GM23248 (cell line): ENCODE measurements at regions not wholly inside any gene's neighbourhood (a gene's known extent, or its start where the extent isn't known, plus 50 kb on each side); places are given as distances from the start of the nearest gene placed in this dataset.

ENCODE experiments used
- EZH2 ChIP-seq: fragments of 200-600 bp; sonication (generic); IDR thresholded peaks from 2 replicates; pipeline ENCODE4 v1.6.1; 2018; ENCODE audit warnings: antibody characterized with exemption, mild to moderate bottlenecking; ENCODE audit not compliant: insufficient read depth, poor library complexity, severe bottlenecking
- EZH2phosphoT487 ChIP-seq: fragments of 200-600 bp; sonication (generic); IDR thresholded peaks from 2 replicates; pipeline ENCODE4 v1.6.1; 2018; ENCODE audit warnings: antibody characterized with exemption, moderate library complexity, mild to moderate bottlenecking, low read depth; ENCODE audit not compliant: insufficient read depth

- no peak for TF ChIP-seq EZH2phosphoT487
- TF ChIP-seq EZH2: no peak
Measured at GRCh38 chr4:187103351-187103750, 379.7 kb upstream of the FAT1 start.
